ENCODE measurements at regions not wholly inside any gene's neighbourhood (a gene's known extent, or its start where the extent isn't known, plus 50 kb on each side); places are given as distances from the start of the nearest gene placed in this dataset.

- DNase-seq (ENCODE audit: low read depth in 2 of 2, low spot score in 1 of 2) = no peak
These were observed 1256.8 kb downstream of the BRD1 start for GRCh38 chr22:48570912-48571311.

GRCh38 chr22:48569476-48570233, 1258.0 kb downstream of the BRD1 start:
- DNase-seq (ENCODE audit: low read depth in 2 of 2, low spot score in 1 of 2) = no peak

GRCh38 chr22:48568736-48569330, 1258.8 kb downstream of the BRD1 start:
- no peak for DNase-seq (ENCODE audit: low read depth in 2 of 2, low spot score in 1 of 2)

GRCh38 chr22:48567213-48567975, 1260.3 kb downstream of the BRD1 start:
- DNase-seq (ENCODE audit: low read depth in 2 of 2, low spot score in 1 of 2) = no peak

GRCh38 chr22:48566741-48567140, 1260.9 kb downstream of the BRD1 start:
- no peak for DNase-seq (ENCODE audit: low read depth in 2 of 2, low spot score in 1 of 2)

- DNase-seq (ENCODE audit: low read depth in 2 of 2, low spot score in 1 of 2) = no peak
These were observed 1261.7 kb downstream of the BRD1 start for GRCh38 chr22:48565901-48566501.

GRCh38 chr22:48564995-48565394, 1262.7 kb downstream of the BRD1 start:
- DNase-seq (ENCODE audit: low read depth in 2 of 2, low spot score in 1 of 2) = no peak

- DNase-seq (ENCODE audit: low read depth in 2 of 2, low spot score in 1 of 2) = no peak
These were observed 1263.7 kb downstream of the BRD1 start for GRCh38 chr22:48563966-48564330.

- DNase-seq (ENCODE audit: low read depth in 2 of 2, low spot score in 1 of 2) = no peak
These were observed 1264.3 kb downstream of the BRD1 start for GRCh38 chr22:48563118-48563965.

GRCh38 chr22:48561676-48562075, 1266.0 kb downstream of the BRD1 start:
- no peak for DNase-seq (ENCODE audit: low read depth in 2 of 2, low spot score in 1 of 2)

GRCh38 chr22:48560836-48561235, 1266.8 kb downstream of the BRD1 start:
- DNase-seq (ENCODE audit: low read depth in 2 of 2, low spot score in 1 of 2) = no peak

- DNase-seq (ENCODE audit: low read depth in 2 of 2, low spot score in 1 of 2) = no peak
These were observed 1267.3 kb downstream of the BRD1 start for GRCh38 chr22:48560389-48560751.

GRCh38 chr22:48559647-48560388, 1267.9 kb downstream of the BRD1 start:
- DNase-seq (ENCODE audit: low read depth in 2 of 2, low spot score in 1 of 2) = no peak

- no peak for DNase-seq (ENCODE audit: low read depth in 2 of 2, low spot score in 1 of 2)
These were observed 1268.9 kb downstream of the BRD1 start for GRCh38 chr22:48558606-48559402.

- DNase-seq (ENCODE audit: low read depth in 2 of 2, low spot score in 1 of 2) = no peak
These were observed 1269.7 kb downstream of the BRD1 start for GRCh38 chr22:48558016-48558415.

GRCh38 chr22:48557473-48557872, 1270.2 kb downstream of the BRD1 start:
- DNase-seq (ENCODE audit: low read depth in 2 of 2, low spot score in 1 of 2) = no peak

GRCh38 chr22:48556751-48557150, 1270.9 kb downstream of the BRD1 start:
- no peak for DNase-seq (ENCODE audit: low read depth in 2 of 2, low spot score in 1 of 2)

- no peak for DNase-seq (ENCODE audit: low read depth in 2 of 2, low spot score in 1 of 2)
These were observed 1271.5 kb downstream of the BRD1 start for GRCh38 chr22:48556222-48556621.

GRCh38 chr22:48555606-48556005, 1272.1 kb downstream of the BRD1 start:
- DNase-seq (ENCODE audit: low read depth in 2 of 2, low spot score in 1 of 2) = no peak

Data from stimulated activated CD8-positive, alpha-beta memory T cell treated with anti-CD3 and anti-CD28 coated beads, Interleukin-4, amount 100 ng/mL, for 4 hours (primary cell).